ENCODE measurements at regions not wholly inside any gene's neighbourhood (a gene's known extent, or its start where the extent isn't known, plus 50 kb on each side); places are given as distances from the start of the nearest gene placed in this dataset.
"Not testable (repeated sequence)": the region's sequence is repeated elsewhere in the genome, so short reads cannot be mapped to it uniquely, and the experiment has no call there.

DNA sequence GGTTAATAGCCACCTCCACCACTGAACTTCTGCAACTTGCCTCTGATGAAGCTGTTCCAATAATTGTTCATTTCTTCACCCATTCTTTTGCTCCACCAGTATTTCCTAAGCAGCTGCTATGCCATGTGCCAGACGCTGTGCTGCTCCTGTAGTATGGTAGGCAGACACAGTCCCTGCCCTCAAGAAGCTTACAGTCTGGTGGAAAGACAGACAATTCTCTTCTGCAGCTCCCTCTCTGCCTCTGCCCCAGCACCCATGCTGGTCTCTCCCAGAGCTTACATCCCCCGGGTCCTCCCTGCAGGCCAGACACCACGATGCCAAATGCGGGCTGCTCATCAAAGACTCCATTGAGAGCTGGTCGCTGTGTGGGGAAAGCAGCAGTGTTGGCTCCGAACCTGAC is 111.6 kb upstream of the ESRRB start:
- no peak for DNase-seq (ENCODE audit: low spot score)

DNA sequence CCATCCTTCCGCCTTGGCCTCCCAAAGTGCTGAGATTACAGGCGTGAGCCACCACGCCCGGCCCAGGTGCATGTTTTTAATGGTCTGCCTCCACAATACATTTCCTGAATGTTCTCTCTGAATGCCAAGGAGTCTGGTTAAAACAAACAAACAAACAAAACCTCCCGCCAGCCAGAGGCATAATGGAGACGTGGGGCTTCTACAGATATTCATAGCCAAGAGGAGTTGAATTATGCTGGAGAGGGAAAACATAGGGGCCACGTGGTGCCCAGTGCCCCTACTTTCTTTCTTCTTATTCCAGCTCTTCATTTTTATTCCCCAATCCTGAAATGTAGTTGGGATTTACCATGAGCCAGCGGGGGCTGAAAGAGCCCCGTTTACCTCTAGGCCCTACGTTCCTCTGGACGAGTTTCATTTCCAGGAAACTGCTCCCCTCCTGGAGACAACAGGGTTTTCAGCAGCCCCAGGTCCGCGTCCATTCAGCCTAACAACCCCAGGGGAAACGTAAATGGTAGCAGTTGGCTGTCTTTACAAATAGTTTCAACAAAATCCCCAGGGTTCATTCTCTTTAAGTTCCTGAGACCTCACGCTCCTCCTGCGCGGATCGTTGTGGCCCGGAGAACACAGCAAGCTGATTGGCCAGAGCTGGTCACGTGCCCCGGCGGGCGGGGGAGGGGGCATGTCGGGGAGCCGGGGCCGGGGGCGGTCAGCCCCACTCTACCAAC is 108.5 kb upstream of the ESRRB start:
- no peak for DNase-seq (ENCODE audit: low spot score)

DNA sequence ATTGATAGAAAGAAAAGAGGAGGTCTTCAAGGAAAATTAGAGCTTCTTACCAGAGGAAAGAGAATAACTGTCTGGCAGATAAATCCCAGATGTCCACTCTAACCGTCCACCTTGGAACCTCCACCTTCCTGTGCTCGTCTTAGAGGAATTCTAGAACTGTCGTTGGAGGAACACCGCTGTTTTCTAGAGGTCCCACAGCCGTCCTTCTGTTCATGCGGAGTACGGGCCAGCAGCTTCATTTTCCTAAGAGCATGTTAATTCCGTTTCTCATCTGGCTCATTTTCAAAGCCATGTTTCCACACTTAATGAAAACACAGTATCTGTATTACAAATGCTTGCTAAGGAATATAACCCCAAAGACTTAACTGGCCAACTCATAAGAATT is 107.9 kb upstream of the ESRRB start:
- no peak for DNase-seq (ENCODE audit: low spot score)

DNA sequence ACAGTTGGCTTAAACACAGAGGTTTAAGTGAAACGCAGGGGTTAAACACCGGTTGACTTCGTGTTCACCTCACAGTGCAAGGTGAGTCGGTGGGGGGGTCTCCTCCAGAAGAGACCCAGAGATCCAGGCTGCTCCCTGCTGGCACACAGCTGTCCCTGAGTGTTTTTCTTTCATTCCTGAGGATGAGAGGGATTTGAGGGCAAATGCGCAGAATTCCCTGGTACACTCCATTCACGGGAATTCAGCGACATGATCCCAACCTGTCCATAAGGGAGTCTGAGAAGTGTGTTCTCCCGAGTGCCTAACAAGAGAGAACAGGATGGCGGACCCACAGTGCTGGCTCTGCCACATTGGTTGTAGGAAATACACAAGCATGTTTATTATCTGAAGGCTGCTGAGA is 107.2 kb upstream of the ESRRB start:
- DNase-seq (ENCODE audit: low spot score), result no peak

DNA sequence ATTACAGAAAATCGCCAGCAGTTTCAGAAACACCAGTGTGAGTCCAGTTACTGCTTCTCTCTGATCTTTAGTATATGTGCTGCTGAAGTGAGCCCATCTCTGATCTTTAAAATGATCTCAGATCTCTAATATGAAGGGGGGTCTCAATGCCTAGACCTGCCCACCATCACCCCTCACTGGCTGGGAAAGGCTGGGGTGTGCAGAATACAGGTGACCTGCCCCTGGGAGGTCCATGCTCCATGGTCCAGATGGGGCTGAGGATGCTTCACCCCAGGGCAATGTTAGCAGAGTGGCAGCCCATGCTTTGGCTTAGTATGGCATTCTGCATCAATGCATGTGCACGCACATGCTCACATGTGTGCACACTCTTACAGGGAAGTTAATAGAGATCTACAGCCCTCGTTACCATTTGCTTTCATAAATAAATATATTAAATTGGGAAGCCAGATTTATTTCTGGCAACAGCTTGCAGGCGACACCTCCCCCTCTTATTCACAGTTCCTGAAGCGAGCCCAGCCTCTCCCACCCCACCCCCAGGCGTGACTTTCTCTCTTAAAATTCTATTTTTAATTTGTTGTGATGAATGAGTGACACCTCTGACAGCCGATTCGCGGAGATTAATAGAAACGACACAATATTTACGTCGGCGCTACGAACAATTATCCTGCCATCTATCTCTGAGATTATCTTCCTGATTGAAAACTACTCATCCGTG is 104.7 kb upstream of the ESRRB start:
- DNase-seq (ENCODE audit: low spot score), result no peak

DNA sequence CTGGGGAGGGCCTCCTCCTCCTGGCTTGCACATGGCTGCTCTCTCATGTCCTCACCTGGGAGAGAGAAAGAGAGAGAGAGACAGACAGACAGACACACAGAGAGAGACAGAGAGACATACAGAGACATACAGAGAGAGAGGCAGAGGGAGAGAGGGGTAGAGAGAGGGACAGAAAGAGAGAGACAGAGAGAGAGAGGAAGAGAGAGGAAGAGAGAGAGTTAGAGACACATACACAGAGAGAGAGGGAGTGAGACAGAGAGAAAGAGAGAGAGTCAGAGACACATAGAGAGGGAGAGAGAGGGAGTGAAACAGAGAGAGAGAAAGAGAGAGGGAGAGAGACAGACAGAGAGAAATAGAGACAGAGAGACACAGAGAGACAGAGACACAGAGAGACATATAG is 103.6 kb upstream of the ESRRB start:
- no peak for DNase-seq (ENCODE audit: low spot score)

DNA sequence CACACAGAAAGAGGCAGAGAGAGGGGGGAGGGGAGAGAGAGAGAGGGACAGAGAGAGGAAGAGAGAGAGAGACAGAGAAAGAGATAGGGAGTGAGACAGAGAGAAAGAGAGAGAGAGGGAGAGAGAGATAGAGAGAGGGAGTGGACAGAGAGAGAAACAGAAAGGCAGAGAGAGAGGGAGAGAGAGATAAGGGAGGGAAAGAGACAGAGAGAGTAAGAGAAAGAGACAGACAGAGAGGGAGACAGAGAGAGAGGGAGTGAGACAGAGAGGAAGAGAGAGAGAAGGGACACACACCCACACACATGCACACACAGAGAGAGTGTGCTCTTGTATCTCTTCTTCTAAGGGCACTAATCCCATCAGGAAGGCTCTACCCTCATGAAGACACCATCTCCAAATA is 103.2 kb upstream of the ESRRB start:
- DNase-seq (ENCODE audit: low spot score), result no peak

DNA sequence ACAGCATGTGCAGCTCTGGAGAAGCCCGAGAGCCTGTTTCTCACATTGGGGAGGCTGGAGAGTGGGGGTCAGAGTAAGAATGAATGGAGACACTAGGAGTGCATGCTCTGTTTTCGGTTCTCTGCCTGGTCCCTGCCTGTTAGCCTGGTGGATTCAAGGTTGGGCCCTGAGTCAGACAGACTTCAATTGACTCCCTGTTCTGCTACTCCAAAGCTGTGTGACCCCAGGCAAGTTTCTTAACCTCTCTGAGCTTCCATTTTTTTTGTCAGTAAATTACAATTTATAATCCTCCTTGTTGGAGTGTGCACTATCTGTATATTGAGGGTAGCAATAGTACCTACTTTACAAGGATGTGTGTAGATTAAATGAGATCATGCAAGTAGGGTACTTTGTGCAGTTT is 102.6 kb upstream of the ESRRB start:
- DNase-seq (ENCODE audit: low spot score), result no peak

DNA sequence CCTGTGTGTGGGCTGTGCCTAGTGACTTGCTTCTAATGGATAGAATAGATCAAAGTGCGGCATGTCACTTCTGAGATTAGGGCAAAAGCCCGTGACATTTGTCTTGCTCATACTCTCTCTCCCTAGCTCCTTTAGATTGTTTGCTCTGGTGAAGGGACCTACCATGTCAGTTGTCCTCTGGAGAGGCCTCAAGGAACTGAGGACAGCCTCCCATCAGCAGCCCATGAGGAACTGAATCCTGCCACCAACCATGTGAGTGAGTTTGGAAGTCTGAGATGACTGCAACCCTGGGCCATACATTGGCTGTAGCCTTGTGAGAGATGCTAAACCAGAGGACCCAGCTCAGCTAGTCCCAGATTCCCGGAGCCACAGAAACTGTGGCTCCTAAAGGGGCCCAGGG is 101.6 kb upstream of the ESRRB start:
- DNase-seq (ENCODE audit: low spot score), result no peak

DNA sequence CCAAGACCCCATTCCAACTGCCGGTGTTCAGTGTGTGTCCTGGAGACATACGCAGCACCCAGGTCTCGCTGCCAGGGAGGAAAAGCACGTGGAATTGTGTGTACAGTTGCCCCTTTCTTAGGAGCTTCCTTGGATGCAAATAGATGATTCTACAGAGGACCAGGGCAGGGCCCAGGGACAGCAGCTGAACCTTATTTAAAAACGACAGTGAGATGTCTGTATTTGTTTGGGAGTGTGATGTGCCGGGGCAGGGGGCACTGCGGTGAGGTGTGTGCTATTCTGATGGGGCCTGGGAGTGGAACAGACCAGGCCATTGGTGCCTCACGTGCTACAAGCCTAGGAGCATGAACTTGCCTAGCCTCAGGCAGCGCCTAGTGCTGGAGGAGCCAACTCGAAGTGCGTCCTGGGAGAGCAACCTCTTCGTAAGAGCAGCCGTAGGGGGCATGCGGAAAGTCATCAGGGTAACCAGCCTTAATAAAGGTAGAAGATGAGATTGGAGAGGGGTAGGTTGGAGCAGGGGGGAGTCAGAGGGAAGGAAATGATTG is 98.3 kb upstream of the ESRRB start:
- DNase-seq (ENCODE audit: low spot score), result no peak

DNA sequence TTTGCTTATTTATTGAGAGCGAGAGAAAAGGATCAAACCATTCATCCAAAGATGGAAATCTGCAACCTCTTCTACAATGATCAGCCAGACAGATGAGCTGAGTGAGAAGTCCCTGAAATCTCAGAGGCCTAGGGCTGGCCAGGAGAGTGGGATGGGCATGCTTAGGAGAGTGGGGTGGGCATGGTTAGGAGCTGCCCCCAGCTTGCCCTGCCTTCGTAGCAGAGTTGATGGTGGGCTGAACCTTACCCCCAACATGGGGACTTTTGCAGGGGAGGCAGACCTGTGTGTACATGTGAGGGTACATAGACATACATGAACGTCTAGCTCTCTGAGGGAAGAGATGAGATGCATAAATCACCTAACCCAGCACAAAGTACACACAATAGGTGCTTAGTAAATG is 95.7 kb upstream of the ESRRB start:
- no peak for DNase-seq (ENCODE audit: low spot score)

DNA sequence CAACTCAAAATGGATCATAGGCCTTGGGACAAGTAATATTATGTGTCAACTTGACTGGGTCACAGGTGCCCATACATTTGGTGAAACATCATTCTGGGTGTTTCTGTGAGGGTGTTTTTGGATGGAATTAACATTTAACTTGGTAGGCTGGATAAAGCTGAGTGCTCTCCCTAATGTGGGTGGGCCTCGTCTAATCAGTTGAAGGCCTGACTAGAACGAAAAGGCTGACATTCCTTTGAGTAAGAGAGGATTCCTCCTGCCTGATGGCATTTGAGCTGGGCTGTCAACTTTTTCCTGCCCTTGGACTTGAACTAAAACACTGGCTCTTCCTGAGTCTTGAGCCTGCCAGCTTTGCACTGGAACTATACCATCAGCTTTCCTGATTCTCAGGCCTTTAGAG is 93.4 kb upstream of the ESRRB start:
- no peak for DNase-seq (ENCODE audit: low spot score)

DNA sequence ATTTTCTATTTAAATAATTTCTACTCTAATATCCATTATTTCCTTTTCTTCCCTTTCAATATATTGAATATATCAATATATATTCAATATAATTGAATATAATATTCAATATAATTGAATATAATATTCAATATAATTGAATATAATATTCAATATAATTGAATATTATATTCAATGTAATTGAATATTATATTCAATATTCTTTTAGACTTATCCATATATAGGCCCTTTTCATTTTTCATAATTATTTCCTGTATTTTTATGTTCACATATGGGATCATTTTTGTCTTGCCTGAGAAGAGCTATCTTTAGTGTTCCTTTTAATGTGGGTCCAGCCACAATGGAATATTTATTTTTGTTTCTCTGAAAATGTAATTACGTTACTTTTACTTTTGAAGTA is 88.9 kb upstream of the ESRRB start:
- DNase-seq (ENCODE audit: low spot score), result no peak

DNA sequence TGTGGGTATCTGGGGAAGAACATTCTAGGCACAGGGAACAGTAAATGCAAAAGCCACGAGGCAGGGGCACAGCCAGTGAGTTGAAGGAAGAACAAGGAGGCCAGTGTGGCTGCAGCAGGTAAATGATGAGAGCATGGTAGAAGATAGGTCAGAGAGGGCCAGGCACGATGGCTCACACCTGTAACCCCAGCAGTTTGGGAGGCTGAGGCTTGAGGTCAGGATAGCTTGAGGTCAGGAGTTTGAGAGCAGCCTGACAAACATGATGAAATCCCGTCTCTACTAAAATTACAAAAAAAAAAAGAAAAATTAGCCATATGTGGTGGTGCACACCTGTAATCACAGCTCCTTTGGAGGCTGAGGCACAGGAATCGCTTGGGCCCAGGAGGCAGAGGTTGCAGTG is 86.7 kb upstream of the ESRRB start:
- no peak for DNase-seq (ENCODE audit: low spot score)

DNA sequence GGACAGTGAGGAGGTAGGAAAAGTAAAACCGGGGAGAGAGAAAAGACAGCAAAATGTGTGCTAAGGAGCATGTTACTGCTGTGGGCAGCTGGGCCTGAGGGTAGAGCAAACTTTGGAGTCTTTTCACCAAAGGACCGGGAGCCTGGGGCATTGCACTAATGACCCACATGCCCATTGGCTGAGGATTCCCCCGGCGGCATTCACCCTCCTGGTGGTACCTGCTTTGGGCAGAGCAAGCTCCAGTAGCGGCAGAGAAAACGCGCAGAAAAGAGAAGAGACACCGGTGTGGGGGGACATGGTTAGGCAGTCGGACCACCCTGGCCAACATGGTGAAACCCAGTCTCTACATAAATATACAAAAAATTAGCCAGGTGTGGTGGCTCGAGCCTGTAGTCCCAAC is 83.4 kb upstream of the ESRRB start:
- DNase-seq (ENCODE audit: low spot score), result no peak

DNA sequence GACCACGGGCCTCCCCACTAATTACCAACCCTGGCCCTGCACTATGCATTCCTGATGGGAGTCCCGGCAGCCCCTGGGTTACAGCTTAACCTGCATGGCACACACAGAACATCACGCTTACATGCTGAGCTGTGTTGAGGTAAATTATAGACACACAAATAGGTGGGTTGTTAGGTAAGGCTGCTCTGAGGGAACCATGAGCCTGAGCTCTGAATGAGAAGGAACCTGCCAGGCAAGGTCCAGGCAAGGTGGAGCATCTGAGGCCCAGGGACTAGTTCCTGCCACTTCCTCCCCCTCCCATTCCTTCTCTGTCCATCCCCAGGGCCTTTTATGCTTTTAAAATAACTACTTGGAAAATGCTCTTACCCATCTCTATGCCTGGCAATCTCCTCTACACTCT is 82.7 kb upstream of the ESRRB start:
- DNase-seq (ENCODE audit: low spot score), result no peak

DNA sequence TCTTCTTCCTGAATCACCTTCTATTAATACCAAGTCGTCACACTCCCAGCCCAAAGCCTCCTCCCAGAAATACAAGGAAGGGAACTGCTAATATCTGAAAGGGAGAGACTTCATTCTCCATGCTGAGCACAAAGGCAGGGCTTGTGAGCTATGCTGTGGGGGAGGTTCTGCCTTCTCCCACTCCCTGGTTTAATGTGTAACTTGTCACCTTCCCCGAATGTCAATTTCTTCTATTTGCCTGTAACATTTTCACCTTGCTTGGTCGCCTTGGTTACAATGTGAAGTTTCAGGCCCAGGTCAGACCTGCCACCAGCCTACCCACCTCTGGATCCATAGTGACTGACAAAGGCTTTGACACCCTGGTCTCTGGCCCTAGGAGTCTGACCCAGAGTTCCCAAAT is 82.0 kb upstream of the ESRRB start:
- DNase-seq (ENCODE audit: low spot score), result peak; percentile 9

DNA sequence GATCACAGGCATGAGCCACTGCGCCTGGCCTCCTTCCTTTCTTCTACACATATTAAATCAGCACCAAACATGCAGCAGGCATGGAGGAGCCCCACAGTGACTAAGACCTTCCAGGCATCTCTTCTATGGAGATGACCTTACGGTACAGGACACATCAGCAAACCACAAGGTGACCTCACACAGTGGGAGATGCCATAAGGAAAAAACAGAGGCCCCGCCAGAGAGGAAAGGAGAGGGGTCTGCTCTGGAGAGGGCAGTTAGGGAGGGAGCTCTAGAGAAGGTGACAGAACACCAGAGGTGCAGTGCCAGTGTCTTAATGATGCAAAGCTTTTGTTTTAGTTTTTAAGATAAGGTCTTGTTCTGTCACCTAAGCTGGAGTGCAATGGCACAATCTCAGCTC is 81.1 kb upstream of the ESRRB start:
- no peak for DNase-seq (ENCODE audit: low spot score)

DNA sequence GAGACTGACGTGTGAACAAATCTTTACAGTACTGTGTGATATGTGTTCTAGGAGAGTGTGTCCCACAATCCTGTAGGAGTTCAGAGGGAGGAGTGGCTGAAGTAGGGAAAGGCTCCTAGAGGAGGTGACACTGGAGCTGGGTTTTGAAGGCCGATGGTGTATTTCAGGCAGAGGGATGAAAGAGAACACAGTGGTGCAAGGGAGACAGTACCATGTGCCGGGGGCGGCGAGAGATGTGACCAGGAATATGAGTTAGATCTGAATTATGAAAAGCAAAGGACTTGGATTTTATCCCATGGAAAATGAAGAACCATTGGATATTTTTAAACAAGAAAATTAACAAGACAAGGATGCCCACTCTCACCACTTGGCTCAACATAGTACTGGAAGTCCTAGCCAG is 77.0 kb upstream of the ESRRB start:
- no peak for DNase-seq (ENCODE audit: low spot score)

DNA sequence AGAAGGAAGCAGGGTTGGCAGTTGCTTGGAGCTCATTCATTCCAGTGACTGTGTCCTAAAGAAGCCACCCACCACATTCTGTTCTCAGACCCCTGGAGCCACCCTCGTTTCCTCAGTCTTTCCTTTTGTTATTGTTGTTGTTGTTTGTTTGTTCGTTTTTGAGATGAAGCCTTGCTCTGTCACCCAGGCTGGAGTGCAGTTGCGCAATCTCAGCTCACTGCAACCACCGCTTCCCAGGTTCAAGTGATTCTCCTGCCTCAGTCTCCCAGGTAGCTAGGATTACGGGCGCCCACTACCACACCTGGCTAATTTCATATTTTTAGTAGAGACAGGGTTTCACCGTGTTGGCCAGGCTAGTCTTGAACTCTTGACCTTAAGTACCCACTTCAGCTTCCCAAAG is 72.7 kb upstream of the ESRRB start:
- DNase-seq (ENCODE audit: low spot score), result not testable (repeated sequence)

DNA sequence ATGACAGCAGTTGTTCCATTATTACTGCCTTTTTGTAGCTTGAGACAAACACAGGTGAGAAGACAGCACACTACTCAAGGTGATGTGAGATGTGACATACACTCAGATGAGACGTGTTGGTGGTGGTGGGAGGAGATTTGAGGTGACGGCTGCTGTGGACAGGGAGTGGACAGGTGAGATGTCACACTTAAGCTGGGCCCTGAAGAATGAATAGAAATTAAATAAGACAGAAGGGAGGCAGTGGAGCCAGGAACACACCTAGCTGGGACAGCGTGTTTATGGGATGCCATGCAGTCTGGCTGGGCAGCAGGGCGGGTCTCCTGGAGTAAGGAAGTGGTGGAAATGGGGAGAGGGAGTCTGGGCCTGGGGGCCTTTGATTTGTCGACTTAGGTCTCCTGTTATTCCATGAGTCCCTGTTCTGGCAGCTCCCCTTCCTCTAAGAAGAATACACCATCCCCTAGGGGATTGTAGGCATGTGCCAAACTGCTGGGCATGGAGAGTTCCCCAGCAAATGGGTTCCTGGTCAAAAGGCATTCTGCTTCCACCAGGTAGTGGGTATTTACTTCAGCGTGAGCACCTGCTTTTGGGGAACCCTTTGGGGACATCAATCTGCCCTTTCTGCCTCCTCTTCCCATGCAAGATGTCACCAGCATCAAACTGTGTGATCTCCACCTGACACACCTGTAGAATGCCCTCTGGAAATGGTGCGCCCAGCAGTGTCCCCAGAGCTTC is 71.2 kb upstream of the ESRRB start:
- no peak for DNase-seq (ENCODE audit: low spot score)

DNA sequence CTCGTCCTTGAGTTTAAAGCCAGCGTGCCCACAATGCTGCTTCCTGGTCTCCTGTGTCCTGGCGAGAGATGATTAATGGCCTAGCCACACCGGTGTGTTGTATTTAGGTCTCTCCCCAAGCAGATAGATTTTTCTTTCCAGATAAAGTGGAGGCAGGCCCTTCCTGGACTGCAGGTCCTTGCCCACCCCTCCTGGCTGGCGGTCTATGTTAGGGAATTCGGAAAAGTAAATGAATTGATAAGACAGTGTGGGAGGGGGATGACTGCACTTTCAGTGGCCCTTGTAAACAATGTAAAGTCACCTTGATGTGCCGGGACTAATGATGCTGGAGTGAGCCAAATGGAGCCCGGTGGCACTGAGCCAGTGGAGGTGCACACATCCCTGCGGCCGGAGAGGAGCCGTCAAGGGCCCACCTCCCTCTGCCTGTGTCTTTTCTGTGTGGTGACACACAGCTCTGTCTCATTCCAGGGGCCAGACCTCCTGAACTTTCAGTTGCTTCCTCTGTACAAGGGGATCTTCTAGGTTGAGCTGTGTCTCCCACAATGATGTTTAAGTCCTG is 70.6 kb upstream of the ESRRB start:
- no peak for DNase-seq (ENCODE audit: low spot score)

DNA sequence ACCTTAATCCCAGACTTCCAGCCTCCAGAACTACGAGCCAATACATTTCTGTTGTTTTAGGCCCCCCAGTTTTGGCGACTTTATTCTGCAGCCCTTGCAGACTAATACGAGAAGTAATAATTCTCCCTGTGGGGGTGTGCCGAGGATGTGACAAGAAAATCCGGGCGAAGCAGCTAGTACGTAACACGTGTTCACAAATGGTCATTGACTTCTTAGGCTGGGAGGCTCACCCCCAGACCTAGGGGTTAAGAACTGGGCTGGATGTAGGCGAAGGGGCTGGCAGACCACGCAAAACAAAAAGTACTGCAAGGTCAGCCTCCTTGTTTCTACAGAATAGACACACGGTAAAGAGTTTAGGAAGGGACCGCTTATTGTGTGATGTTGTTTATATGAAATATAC is 69.8 kb upstream of the ESRRB start:
- DNase-seq (ENCODE audit: low spot score), result no peak
